ENCODE measurements at regions not wholly inside any gene's neighbourhood (a gene's known extent, or its start where the extent isn't known, plus 50 kb on each side); places are given as distances from the start of the nearest gene placed in this dataset.

DNA sequence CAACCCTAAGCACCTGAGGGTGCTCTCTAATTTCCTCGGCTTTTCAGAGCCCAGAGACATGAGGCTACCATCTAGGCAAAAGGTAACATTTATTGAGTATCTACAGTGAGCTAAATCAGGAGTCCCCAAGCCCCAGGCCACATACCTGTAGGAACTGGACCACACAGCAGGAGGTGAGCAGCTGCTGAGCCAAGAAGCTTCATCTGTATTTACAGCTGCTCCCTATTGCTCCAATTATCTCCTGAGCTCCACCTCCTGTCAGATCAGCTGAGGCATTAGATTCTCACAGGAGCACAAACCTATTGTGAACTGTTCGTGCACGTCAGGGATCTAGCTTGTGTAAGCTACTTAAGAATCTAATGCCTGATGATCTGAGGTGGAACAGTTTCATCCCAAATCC lies 70.2 kb downstream of the RND3 start:
- Histone ChIP-seq H4K5ac (ENCODE audit: insufficient read length, low read depth, low read length) (no peak overlapping the region), H3K14ac (ENCODE audit: insufficient read depth, low read length) (no peak overlapping the region), H2AK5ac (ENCODE audit: insufficient read length, low read length) (no peak overlapping the region), H3K27ac (ENCODE audit: insufficient read length, low read depth, low read length) (no peak overlapping the region), H3K27me3 (ENCODE audit: insufficient read depth, low read length) (no peaks in the 10 kb centered on the region), H3K9ac (ENCODE audit: extremely low read depth, insufficient read length, low read length) (no peak overlapping the region), H3K23ac (ENCODE audit: insufficient read length, low read depth, low read length) (no peak overlapping the region), H3K4me2 (ENCODE audit: insufficient read depth, insufficient read length, low read length) (no peak overlapping the region), H3K4me1 (ENCODE audit: insufficient read depth, low read length) (no peaks in the 10 kb centered on the region), H3K9me3 (ENCODE audit: control insufficient read depth, low read depth, low read length) (no peaks in the 10 kb centered on the region), H2BK20ac (ENCODE audit: low read depth, low read length, poor library complexity, severe bottlenecking) (no peak overlapping the region), H3K4ac (ENCODE audit: low read depth, low read length) (no peak overlapping the region), H3K79me2 (ENCODE audit: insufficient read depth, low read length) (no peaks in the 10 kb centered on the region), H4K91ac (ENCODE audit: insufficient read length, low read depth, low read length) (no peak overlapping the region), H3K56ac (ENCODE audit: insufficient read length, low read depth, low read length) (no peak overlapping the region), H2BK5ac (ENCODE audit: insufficient read length, low read length) (no peak overlapping the region), H2BK15ac (ENCODE audit: low read depth, low read length) (no peak overlapping the region), H3K23me2 (ENCODE audit: insufficient read length, low read depth, low read length, poor library complexity, severe bottlenecking) (no peaks in the 10 kb centered on the region), H4K8ac (replicated peaks; ENCODE audit: insufficient read length, low read depth, low read length) (no peak overlapping the region), H2AFZ (ENCODE audit: low read length) (no peak overlapping the region), H4K20me1 (ENCODE audit: control insufficient read depth, insufficient read depth, insufficient read length) (no peaks in the 10 kb centered on the region), H2BK120ac (ENCODE audit: low read depth, low read length, poor library complexity, severe bottlenecking) (no peak overlapping the region), H2BK12ac (ENCODE audit: insufficient read length, low read depth, low read length) (no peak overlapping the region), H3T11ph (ENCODE audit: low read length) (no peak overlapping the region), H3K18ac (ENCODE audit: insufficient read length, low read depth, low read length) (no peak overlapping the region), H3K79me1 (ENCODE audit: insufficient read depth, low read depth, low read length, poor library complexity, severe bottlenecking) (no peaks in the 10 kb centered on the region)
- DNase-seq, result no peak
- H3K36me3 Mint-ChIP-seq (ENCODE audit: insufficient read depth in 1 of 3, low read depth in 3 of 3), result peaks cover 2 to 7% (median 4%) of the 10 kb centered on the region in 3 experiments; a peak in 4 of 7 replicates
- H3K27me3 Mint-ChIP-seq (ENCODE audit: low read depth), result no peaks in the 10 kb centered on the region
- no peaks in the 10 kb centered on the region; a peak in 1 of 4 replicates for H3K4me1 Mint-ChIP-seq
- no peak overlapping the region for H3K27ac Mint-ChIP-seq
- TF ChIP-seq, protein P1, sequence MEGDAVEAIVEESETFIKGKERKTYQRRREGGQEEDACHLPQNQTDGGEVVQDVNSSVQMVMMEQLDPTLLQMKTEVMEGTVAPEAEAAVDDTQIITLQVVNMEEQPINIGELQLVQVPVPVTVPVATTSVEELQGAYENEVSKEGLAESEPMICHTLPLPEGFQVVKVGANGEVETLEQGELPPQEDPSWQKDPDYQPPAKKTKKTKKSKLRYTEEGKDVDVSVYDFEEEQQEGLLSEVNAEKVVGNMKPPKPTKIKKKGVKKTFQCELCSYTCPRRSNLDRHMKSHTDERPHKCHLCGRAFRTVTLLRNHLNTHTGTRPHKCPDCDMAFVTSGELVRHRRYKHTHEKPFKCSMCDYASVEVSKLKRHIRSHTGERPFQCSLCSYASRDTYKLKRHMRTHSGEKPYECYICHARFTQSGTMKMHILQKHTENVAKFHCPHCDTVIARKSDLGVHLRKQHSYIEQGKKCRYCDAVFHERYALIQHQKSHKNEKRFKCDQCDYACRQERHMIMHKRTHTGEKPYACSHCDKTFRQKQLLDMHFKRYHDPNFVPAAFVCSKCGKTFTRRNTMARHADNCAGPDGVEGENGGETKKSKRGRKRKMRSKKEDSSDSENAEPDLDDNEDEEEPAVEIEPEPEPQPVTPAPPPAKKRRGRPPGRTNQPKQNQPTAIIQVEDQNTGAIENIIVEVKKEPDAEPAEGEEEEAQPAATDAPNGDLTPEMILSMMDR (conservative IDR thresholded peaks at IDR 0.05), result no peak
- peaks cover 0 to 4% of the 10 kb centered on the region in 2 experiments; a peak in 1 of 5 replicates for H3K9me3 Mint-ChIP-seq
- H3K4me3 Mint-ChIP-seq, result no peak overlapping the region
- no CpG with 5 or more reads among the region's 3 CpGs for WGBS (ENCODE audit: extremely low coverage, insufficient read length, low lambda C conversion rate)
